ENCODE measurements at regions not wholly inside any gene's neighbourhood (a gene's known extent, or its start where the extent isn't known, plus 50 kb on each side); places are given as distances from the start of the nearest gene placed in this dataset.

GRCh38 chr5:114695292-114695904 lies 333.5 kb downstream of the KCNN2 start:
- Histone ChIP-seq H3K9me3 (ENCODE audit: low read depth) (no peaks in the 10 kb centered on the region), H3K27me3 (no peaks in the 10 kb centered on the region), H3K4me1 (ENCODE audit: low read depth) (no peaks in the 10 kb centered on the region), H3K36me3 (no peaks in the 10 kb centered on the region), H3K4me3 (no peak overlapping the region), H3K27ac (no peak overlapping the region)
- TF ChIP-seq CTCF (IDR thresholded peaks at IDR 0.05; ENCODE audit: low read depth, low read length), result no peak
- DNase-seq (ENCODE audit: low read depth in 1 of 2, low spot score in 1 of 2), result no peak

DNA sequence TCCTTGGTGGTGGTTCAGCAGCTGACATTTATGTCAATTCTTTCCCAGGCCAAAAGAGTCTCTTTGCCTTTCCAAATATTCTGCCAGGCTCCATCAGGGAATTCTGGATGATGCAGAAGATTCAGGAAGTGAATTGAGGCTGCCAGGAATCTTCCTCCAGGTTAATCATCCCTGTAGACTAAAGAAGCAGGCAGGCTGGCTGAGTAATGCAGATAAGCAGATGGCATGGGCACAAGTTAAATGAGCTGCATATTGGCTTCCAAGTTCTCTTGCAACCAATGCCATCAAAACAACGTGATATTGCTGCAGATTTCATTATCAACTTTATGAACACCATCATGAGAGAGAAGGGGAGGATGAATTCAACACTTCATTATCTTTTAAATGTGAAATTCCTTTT lies 324.5 kb downstream of the KCNN2 start:
- no peak overlapping the region for H3K4me3 ChIP-seq
- H3K9me3 ChIP-seq (ENCODE audit: low read depth), result no peaks in the 10 kb centered on the region
- no peaks in the 10 kb centered on the region for H3K4me1 ChIP-seq (ENCODE audit: low read depth)
- no peak overlapping the region for H3K27ac ChIP-seq
- no peak for DNase-seq (ENCODE audit: low read depth in 1 of 2, low spot score in 1 of 2)
- H3K36me3 ChIP-seq, result no peaks in the 10 kb centered on the region
- TF ChIP-seq CTCF (IDR thresholded peaks at IDR 0.05; ENCODE audit: low read depth, low read length), result no peak
- H3K27me3 ChIP-seq, result no peaks in the 10 kb centered on the region

DNA sequence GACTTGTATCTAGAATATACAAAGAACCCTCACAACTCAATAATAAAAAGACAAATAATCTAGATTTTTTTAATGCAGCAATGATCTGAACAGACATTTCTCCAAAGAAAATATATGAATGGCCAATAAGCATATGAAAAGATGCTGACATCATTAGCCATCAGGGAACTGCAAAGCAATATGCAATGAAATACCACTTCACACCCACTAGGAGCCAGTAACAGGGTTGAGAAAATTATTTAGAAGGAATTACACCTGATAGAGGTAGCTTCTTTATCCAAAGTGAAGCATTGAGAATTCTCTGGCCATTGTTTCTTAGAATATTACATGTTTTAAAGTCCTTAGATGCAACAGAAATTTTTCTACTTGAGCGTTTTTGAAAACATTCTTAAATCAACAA lies 316.9 kb downstream of the KCNN2 start:
- DNase-seq (ENCODE audit: low read depth in 1 of 2, low spot score in 1 of 2), result no peak
- Histone ChIP-seq H3K9me3 (ENCODE audit: low read depth) (no peaks in the 10 kb centered on the region), H3K27me3 (no peaks in the 10 kb centered on the region), H3K4me3 (no peak overlapping the region), H3K36me3 (no peaks in the 10 kb centered on the region), H3K4me1 (ENCODE audit: low read depth) (no peaks in the 10 kb centered on the region), H3K27ac (no peak overlapping the region)
- no peak for TF ChIP-seq CTCF (IDR thresholded peaks at IDR 0.05; ENCODE audit: low read depth, low read length)

- peak in 1 of 2 donors; percentile 27 for DNase-seq (ENCODE audit: low read depth in 1 of 2, low spot score in 1 of 2)
- H3K9me3 ChIP-seq (ENCODE audit: low read depth), result no peaks in the 10 kb centered on the region
- no peaks in the 10 kb centered on the region for H3K4me1 ChIP-seq (ENCODE audit: low read depth)
- no peak for TF ChIP-seq CTCF (IDR thresholded peaks at IDR 0.05; ENCODE audit: low read depth, low read length)
- H3K27me3 ChIP-seq, result no peaks in the 10 kb centered on the region
- H3K27ac ChIP-seq, result no peak overlapping the region
- H3K4me3 ChIP-seq, result no peak overlapping the region
- no peaks in the 10 kb centered on the region for H3K36me3 ChIP-seq
Observed at GRCh38 chr5:114665551-114665950, 303.7 kb downstream of the KCNN2 start.

DNA sequence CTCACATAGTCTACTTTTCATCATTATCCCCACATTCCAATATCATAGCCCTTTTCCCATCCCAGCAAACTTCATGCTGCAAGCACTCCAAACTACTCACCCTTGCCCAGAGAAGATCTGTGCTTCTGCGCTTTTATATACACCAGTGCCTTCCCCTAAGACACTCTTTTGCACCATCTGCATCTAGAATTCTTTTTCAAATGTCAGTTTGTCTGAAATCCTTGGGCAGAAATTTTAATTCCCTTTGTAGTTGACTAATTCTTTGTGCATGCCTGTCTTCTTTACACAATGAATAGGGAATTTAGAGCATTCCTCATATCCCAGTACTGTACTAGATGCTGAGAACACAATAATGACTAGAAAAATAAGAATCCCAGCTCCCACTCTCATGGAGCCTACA lies 298.9 kb downstream of the KCNN2 start:
- DNase-seq (ENCODE audit: low read depth in 1 of 2, low spot score in 1 of 2), result no peak
- Histone ChIP-seq H3K27me3 (no peaks in the 10 kb centered on the region), H3K36me3 (no peaks in the 10 kb centered on the region), H3K9me3 (ENCODE audit: low read depth) (no peaks in the 10 kb centered on the region), H3K4me3 (no peak overlapping the region), H3K4me1 (ENCODE audit: low read depth) (no peaks in the 10 kb centered on the region), H3K27ac (no peak overlapping the region)
- TF ChIP-seq CTCF (IDR thresholded peaks at IDR 0.05; ENCODE audit: low read depth, low read length), result no peak

GRCh38 chr5:114658194-114658593 lies 296.3 kb downstream of the KCNN2 start:
- no peak for TF ChIP-seq CTCF (IDR thresholded peaks at IDR 0.05; ENCODE audit: low read depth, low read length)
- Histone ChIP-seq H3K27me3 (no peaks in the 10 kb centered on the region), H3K27ac (no peak overlapping the region)

More at GRCh38 chr5:114658194-114658593, 296.3 kb downstream of the KCNN2 start:
- no peaks in the 10 kb centered on the region for H3K36me3 ChIP-seq
- DNase-seq (ENCODE audit: low read depth in 1 of 2, low spot score in 1 of 2), result no peak
- H3K4me3 ChIP-seq, result no peak overlapping the region
- peaks cover 3% of the 10 kb centered on the region for H3K4me1 ChIP-seq (ENCODE audit: low read depth)
- H3K9me3 ChIP-seq (ENCODE audit: low read depth), result no peaks in the 10 kb centered on the region

All from cardiac muscle cell (in vitro differentiated cells and primary cell).